Epithelial cell of esophagus (primary cell): ENCODE measurements at regions not wholly inside any gene's neighbourhood (a gene's known extent, or its start where the extent isn't known, plus 50 kb on each side); places are given as distances from the start of the nearest gene placed in this dataset.
"Not testable (repeated sequence)": the region's sequence is repeated elsewhere in the genome, so short reads cannot be mapped to it uniquely, and the experiment has no call there.

ENCODE experiments used
- DNase-seq: peaks from one replicate; pipeline ENCODE4 v3.0.0; 2010; ENCODE audit warnings: low read depth
- H3K4me3 ChIP-seq: 2 replicates; pipeline ENCODE4 v1.5.1; 2011; ENCODE audit warnings: mild to moderate bottlenecking, low read length, control low read depth
- CTCF ChIP-seq: IDR thresholded peaks from 2 replicates; pipeline ENCODE4 v1.5.1; 2011; ENCODE audit warnings: low read depth, mild to moderate bottlenecking, low read length, control low read depth, inconsistent platforms; ENCODE audit not compliant: insufficient read depth; ENCODE audit errors: missing control alignments

- no peak for TF ChIP-seq CTCF
- DNase-seq = no peak
Measured at GRCh38 chr15:98347866-98348265, 300.5 kb upstream of the IGF1R start.

GRCh38 chr15:98350276-98350675 lies 298.1 kb upstream of the IGF1R start:
- no peak for TF ChIP-seq CTCF
- DNase-seq = no peak
- H3K4me3 ChIP-seq = no peak overlapping the region

More at GRCh38 chr15:98347866-98348265, 300.5 kb upstream of the IGF1R start:
- H3K4me3 ChIP-seq = no peak overlapping the region

GRCh38 chr15:98358274-98358673 lies 290.1 kb upstream of the IGF1R start:
- H3K4me3 ChIP-seq, DNase-seq: not testable (repeated sequence)

GRCh38 chr15:98358971-98359370 lies 289.4 kb upstream of the IGF1R start:
- H3K4me3 ChIP-seq = no peak overlapping the region
- DNase-seq = no peak
- no peak for TF ChIP-seq CTCF

- DNase-seq = no peak
- no peak for TF ChIP-seq CTCF
- no peak overlapping the region for H3K4me3 ChIP-seq
Measured at GRCh38 chr15:98363416-98363815, 284.9 kb upstream of the IGF1R start.

GRCh38 chr15:98363955-98364354 lies 284.4 kb upstream of the IGF1R start:
- H3K4me3 ChIP-seq = no peak overlapping the region
- no peak for TF ChIP-seq CTCF
- no peak for DNase-seq

GRCh38 chr15:98369081-98369716 lies 279.1 kb upstream of the IGF1R start:
- no peak for DNase-seq
- TF ChIP-seq CTCF = no peak
- no peak overlapping the region for H3K4me3 ChIP-seq
